Tibial artery (tissue), 4 donors: ENCODE measurements at regions not wholly inside any gene's neighbourhood (a gene's known extent, or its start where the extent isn't known, plus 50 kb on each side); places are given as distances from the start of the nearest gene placed in this dataset.

ENCODE experiments used
- DNase-seq, 2 donors: peaks; one replicate each; pipeline ENCODE4 v3.0.0-alpha.2; 2019
- H3K27ac ChIP-seq, 2 donors: fragments of 200-600 bp; sonication (generic) in 1 of 2; 1 replicate in 1 of 2; 2 replicates in 1 of 2; pipeline ENCODE4 v1.5.1; 2018 to 2019; ENCODE audit warnings: mild to moderate bottlenecking in 1 of 2
- H3K27me3 ChIP-seq, 2 donors: fragments of 200-600 bp; sonication (generic) in 1 of 2; one replicate each; pipeline versions ENCODE4 v1.5.1 to v1.6.0; 2016 to 2019
- H3K36me3 ChIP-seq, 3 donors: fragments of 200-600 bp; sonication (generic) in 2 of 3; one replicate each; pipeline ENCODE4 v1.5.1; 2016 to 2019; ENCODE audit warnings: mild to moderate bottlenecking in 2 of 3
- H3K4me1 ChIP-seq, 4 donors: fragments of 200-600 bp; sonication (generic) in 2 of 4; 1 replicate in 3 of 4; 2 replicates in 1 of 4; pipeline ENCODE4 v1.5.1; 2016 to 2019
- H3K4me3 ChIP-seq, 2 donors: fragments of 200-600 bp; sonication (generic) in 1 of 2; 1 replicate in 1 of 2; 2 replicates in 1 of 2; pipeline ENCODE4 v1.5.1; 2018 to 2019; ENCODE audit warnings: mild to moderate bottlenecking in 2 of 2
- H3K9me3 ChIP-seq, 3 donors: fragments of 200-600 bp; sonication (generic) in 1 of 3; one replicate each; pipeline ENCODE4 v1.5.1; 2016 to 2019
- intact Hi-C: fragments of 100-400 bp; cut with DNase I; formaldehyde crosslinking; loops from one replicate; pipeline ENCODE4 v1.15.0; 2023; ENCODE audit warnings: low total_unique reads
- TF ChIP-seq, protein P1 (sequence below), 2 experiments: fragments of 200-600 bp in 1 of 2; fragments of 450-650 bp in 1 of 2; IDR thresholded peaks; one replicate each; pipeline ENCODE4 v1.5.1; 2017 to 2019; ENCODE audit warnings: antibody characterized with exemption in 2 of 2, mild to moderate bottlenecking in 1 of 2, moderate library complexity in 1 of 2

DNA sequence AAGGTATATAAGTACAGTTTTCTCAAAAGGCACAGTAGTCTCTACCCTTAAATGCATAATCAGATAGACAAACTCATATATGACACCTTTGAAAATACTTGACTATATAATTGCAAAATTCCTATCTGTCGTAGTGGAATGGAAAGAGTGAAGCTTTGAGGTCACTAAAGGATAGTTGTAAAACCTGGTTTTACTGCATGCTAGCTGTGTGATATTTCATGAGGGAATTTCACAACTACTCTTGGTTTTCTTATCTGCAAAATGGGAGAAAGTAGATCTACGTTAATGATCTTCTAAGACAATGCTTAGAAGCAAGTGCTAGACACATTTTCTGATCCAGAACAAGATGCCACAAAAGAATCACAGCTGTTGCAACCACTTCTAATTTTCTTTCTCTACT is 332.2 kb downstream of the AASDHPPT start:
- Histone ChIP-seq H3K27ac (no peak overlapping the region), H3K4me1 (no peaks in the 10 kb centered on the region), H3K36me3 (no peaks in the 10 kb centered on the region), H3K4me3 (no peak overlapping the region), H3K27me3 (no peaks in the 10 kb centered on the region), H3K9me3 (no peaks in the 10 kb centered on the region)
- intact Hi-C loops = no loop called here
- TF ChIP-seq, protein P1, sequence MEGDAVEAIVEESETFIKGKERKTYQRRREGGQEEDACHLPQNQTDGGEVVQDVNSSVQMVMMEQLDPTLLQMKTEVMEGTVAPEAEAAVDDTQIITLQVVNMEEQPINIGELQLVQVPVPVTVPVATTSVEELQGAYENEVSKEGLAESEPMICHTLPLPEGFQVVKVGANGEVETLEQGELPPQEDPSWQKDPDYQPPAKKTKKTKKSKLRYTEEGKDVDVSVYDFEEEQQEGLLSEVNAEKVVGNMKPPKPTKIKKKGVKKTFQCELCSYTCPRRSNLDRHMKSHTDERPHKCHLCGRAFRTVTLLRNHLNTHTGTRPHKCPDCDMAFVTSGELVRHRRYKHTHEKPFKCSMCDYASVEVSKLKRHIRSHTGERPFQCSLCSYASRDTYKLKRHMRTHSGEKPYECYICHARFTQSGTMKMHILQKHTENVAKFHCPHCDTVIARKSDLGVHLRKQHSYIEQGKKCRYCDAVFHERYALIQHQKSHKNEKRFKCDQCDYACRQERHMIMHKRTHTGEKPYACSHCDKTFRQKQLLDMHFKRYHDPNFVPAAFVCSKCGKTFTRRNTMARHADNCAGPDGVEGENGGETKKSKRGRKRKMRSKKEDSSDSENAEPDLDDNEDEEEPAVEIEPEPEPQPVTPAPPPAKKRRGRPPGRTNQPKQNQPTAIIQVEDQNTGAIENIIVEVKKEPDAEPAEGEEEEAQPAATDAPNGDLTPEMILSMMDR (IDR thresholded peaks at IDR 0.05) = no peak
- DNase-seq = no peak

DNA sequence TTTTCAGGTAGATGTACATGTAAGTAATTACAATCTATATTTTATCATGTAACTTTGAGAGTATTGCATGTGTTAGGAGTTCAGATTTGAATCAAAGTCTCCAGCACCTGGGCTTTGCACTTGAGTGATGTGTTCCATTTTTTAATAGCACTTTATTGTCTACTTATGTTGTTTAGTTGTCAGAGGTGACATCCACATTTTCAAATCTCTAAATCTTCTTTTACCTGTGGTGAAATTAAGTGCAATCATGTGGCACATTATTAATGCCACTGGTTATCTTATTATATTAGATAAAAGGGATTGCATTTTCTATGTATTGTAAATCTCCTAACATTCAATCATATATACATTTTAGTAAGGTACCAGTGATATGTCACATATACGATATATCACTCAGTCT is 333.4 kb downstream of the AASDHPPT start:
- TF ChIP-seq, protein P1 (IDR thresholded peaks at IDR 0.05) = no peak
- H3K36me3 ChIP-seq = no peaks in the 10 kb centered on the region

DNA sequence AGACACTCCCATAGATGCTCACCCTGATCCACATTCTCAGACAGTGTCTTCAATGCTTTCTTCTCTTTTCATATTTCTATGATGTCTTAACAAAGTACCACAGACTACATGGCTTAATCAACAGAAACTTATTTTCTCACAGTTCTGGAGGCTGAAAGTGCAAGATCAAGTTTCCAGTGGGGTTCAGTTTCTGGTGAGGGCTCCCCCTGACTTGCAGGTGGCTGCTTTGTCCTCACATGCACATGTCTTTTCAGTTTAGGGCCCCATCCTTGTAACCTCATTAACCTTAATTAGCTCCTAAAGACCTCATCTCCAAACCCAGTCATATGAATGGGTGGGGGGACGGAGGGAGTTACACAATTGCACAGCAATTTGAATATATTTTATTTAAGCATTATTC is 335.8 kb downstream of the AASDHPPT start:
- no peaks in the 10 kb centered on the region for H3K4me1 ChIP-seq
- H3K4me3 ChIP-seq = no peak overlapping the region
- no peak for DNase-seq
- intact Hi-C loops = no loop called here
- no peak overlapping the region for H3K27ac ChIP-seq
- TF ChIP-seq, protein P1 (IDR thresholded peaks at IDR 0.05) = no peak
- H3K36me3 ChIP-seq = no peaks in the 10 kb centered on the region
- no peaks in the 10 kb centered on the region for H3K9me3 ChIP-seq
- no peaks in the 10 kb centered on the region for H3K27me3 ChIP-seq

More for the DNA sequence above, 333.4 kb downstream of the AASDHPPT start:
- no peaks in the 10 kb centered on the region for H3K4me1 ChIP-seq
- no peak overlapping the region for H3K4me3 ChIP-seq
- no peaks in the 10 kb centered on the region for H3K9me3 ChIP-seq
- no peak overlapping the region for H3K27ac ChIP-seq
- intact Hi-C loops = no loop called here
- H3K27me3 ChIP-seq = no peaks in the 10 kb centered on the region
- no peak for DNase-seq

DNA sequence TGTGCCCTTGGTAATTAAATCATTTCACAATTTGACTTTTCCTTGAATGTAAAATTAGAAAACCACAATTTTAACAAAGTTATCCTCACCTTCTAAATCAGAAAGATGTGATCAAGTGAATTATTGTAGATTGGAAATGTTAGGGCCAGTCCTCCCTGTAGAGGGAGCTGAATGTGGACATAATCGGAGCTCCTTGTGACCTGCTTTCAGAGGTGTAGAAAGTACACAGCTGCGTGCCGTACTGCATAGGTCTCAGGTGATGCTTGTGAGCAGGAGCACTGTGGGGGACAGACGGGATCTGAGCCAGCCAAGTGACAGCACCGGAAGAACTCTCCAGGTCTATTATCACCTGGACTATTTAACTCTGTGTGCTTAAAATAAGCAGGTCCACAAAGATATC is 338.0 kb downstream of the AASDHPPT start:
- H3K27me3 ChIP-seq = no peaks in the 10 kb centered on the region
- intact Hi-C loops = no loop called here
- H3K27ac ChIP-seq = no peak overlapping the region
- TF ChIP-seq, protein P1 (IDR thresholded peaks at IDR 0.05) = no peak
- no peak for DNase-seq
- H3K36me3 ChIP-seq = no peaks in the 10 kb centered on the region
- no peaks in the 10 kb centered on the region for H3K9me3 ChIP-seq
- H3K4me3 ChIP-seq = no peak overlapping the region
- no peaks in the 10 kb centered on the region for H3K4me1 ChIP-seq

DNA sequence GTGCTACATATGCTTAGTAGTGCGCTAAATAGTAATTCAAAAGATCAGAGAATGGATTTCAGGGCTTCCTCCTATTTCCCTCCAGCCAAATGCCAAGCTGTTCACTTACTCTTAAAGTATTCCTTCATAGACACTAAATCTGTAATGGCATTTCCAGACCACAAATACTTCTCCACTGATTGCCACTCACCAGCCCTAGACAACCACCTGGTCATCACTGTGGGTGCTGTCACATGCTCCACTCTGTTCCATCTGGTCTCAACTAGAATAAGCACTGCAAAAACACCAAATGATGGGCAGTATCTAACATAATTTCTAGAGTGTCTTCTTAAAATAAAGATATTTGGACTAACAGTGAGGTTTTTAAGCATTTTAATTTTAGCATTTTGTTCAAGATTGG is 341.3 kb downstream of the AASDHPPT start:
- Histone ChIP-seq H3K4me3 (no peak overlapping the region), H3K27ac (no peak overlapping the region), H3K27me3 (no peaks in the 10 kb centered on the region), H3K36me3 (no peaks in the 10 kb centered on the region), H3K4me1 (no peaks in the 10 kb centered on the region), H3K9me3 (no peaks in the 10 kb centered on the region)
- no peak for DNase-seq
- TF ChIP-seq, protein P1 (IDR thresholded peaks at IDR 0.05) = no peak
- intact Hi-C loops = no loop called here

DNA sequence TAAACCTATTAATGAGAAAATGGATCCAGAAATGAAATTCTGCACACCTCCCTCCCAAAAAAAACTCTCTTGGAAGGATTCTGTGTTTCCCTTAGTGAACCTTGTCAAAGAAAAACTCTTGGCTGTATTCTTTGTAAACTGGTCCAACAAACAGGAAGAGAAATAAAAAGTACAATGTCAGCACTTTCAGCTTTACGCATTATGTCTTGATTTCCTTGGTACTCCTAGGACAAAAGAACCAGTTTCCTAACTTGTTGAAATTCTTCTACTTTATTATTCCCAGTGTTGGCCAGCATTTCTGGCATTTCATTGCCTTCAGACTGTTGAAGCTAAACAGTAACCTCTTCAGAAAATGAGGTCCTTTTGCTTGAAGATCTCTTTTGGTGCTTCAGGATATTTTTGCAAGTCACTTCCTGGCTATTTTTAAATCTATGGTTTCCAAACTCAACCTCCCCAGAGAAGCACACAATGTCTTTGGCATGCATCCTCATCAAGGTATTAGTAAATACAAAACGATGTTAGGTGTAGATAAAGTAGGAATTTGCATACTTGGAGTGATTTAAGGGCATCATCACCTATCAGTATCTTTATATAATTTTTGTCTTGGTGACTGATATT is 342.7 kb downstream of the AASDHPPT start:
- no peak overlapping the region for H3K27ac ChIP-seq
- H3K4me1 ChIP-seq = no peaks in the 10 kb centered on the region
- H3K9me3 ChIP-seq = no peaks in the 10 kb centered on the region
- TF ChIP-seq, protein P1 (IDR thresholded peaks at IDR 0.05) = no peak
- no peak for DNase-seq
- intact Hi-C loops = no loop called here
- H3K4me3 ChIP-seq = no peak overlapping the region
- no peaks in the 10 kb centered on the region for H3K27me3 ChIP-seq
- no peaks in the 10 kb centered on the region for H3K36me3 ChIP-seq
